Muscle of arm (tissue), 1 donor: ENCODE measurements at regions not wholly inside any gene's neighbourhood (a gene's known extent, or its start where the extent isn't known, plus 50 kb on each side); places are given as distances from the start of the nearest gene placed in this dataset.

Experiments
- DNase-seq: peaks from one replicate; pipeline ENCODE4 v3.0.0-alpha.2; 2013

GRCh38 chr17:77897741-77898301, 60.7 kb upstream of the TNRC6C start:
- DNase-seq = no peak

DNA sequence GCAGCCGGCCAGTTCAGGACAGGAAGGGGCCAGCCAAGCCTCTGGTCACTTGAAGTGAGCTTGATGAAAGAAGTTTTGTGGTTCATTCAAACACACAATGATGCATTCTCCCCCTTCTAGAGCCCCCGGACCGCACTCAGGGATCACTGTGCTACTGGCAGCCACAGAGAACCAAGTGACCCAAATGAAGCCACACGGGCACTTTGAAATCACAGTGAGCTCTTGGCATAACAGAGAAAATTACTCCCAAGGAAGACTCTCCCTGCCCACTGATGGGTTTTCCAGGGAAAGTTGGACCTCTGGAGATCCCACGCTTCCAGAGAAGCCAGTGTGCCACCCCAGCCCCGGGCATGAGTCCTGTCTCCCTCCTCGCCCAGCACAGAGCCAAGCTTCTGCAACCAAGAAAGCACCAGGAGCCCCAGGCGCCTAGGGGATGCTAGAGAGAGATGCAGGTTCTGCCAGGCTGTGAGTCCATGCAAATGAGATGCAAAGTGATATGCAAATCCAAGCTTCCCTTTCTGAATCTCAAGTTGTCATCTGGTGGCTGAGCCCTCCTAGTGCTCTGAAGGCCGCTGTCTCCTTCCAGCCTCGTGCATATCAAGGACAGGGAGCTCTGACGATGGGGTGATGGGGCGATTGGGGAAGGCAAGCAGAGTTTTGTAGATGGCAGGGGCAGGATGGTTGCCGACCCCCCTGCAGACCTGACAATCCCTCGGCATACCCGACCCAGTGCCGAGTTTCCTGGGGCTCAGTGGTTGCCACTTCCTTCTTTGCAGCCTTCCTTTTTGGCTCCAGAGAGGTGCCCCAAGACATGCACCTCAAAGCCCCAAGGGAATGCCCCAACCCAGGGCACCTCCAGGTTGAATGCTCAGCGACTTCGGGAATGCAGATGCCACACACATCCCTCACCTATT, 59.7 kb upstream of the TNRC6C start:
- DNase-seq = no peak

DNA sequence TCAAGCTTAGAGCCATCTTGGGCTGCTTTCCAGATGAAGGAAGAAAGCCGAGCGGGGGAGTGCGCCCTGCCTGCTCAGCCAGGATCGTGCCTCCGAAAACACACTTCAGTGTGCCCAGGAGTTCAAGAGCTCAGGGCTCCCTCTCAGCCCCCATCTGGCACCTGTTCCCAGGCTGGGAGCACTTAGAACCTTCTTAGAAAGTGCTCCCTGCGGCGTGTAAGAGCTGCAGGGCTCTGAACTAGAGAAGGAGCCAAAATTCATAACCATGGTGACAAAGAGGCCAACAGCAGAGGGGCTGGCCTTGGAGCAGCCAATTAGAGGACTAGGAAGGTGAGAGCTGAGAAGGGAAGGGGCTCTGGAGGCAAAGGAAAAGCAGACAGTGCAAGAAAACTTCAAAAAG, 59.0 kb upstream of the TNRC6C start:
- peak; percentile 61 for DNase-seq

DNA sequence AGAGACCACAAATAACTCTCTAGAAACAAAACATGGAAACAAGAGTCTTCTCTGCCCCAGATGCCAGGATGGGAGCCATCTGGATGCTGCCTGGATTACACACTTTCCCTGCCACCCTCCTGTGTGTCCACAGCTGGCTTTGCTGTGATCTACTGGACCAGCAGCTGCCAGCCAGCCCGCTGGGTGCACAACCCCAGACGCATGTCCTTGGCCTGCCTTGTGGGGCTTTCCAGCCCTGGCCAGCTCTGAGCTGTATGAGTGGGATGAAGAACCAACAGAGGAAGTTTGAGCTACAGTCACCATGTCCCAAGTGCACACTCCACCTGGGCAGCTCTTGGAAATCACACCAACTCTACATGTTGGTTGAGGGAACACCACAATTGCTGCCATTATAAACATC, 57.0 kb upstream of the TNRC6C start:
- no peak for DNase-seq

- no peak for DNase-seq
Observed at GRCh38 chr17:77905266-77905665, 53.2 kb upstream of the TNRC6C start.

GRCh38 chr17:77905766-77906165, 52.7 kb upstream of the TNRC6C start:
- no peak for DNase-seq

DNA sequence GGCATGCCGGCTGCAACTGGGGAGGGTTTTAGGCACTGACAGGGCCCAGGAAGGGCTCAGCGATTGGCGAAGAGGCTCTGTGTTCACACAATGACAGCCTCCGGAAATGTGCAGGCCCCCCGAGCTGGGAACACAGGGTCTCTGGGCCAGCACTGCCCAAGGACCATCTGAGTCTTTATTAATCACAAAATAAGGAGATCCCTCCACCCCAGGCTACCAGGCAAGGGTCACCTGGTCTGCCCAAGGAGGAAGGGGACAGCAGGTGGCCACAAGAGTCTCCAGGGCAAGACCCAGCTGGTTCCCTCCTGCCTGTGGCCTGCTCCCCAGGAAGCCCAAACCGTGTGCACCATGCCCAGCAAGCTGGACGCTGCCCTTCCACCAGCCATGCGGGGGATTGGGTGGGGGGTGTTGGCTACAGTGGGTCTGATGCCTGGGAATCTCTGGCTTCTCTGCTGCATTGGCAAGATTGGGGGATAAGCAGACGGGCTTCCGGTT, 52.1 kb upstream of the TNRC6C start:
- no peak for DNase-seq

GRCh38 chr17:77907497-77908461, 50.7 kb upstream of the TNRC6C start:
- no peak for DNase-seq

DNA sequence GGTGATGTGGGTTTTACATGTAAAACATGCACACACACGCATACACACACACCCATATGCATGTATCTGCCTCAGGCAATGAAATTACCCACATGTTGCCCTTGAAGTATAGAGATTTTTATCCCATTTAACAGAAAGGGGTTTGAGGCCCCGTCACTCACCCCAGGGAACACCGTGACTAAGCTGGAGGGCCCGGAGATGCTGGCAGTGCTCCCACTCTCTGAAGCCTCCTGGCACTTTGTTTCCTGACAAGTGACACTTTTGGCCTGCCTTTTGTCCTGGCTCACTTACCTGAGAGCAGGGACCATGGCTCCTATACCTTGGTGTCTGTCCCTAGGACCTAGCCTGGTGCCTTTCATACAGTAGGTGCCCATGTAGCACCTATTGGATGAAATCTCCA, 50.0 kb upstream of the TNRC6C start:
- no peak for DNase-seq
